ENCODE measurements at regions not wholly inside any gene's neighbourhood (a gene's known extent, or its start where the extent isn't known, plus 50 kb on each side); places are given as distances from the start of the nearest gene placed in this dataset.

DNA sequence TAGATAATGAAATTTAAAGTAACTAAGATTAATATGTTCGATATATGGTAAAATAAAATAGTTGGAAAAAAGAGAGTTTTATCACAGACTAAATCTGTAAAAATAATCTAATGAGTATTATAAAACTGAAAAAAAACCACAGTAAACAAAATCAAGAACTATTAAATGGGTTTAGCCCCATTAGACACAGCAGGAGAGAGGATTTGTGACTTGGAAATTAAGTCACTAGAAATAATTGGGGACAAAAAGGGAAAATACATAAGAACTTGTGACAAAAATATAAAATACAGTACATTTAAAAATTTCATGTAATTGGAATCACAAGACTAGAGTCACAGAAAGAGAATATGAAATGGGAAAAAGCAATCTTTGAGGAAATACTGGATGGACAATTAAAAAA lies 1114.6 kb upstream of the KLHL29 start:
- no peak for ATAC-seq
- intact Hi-C loops (cut with micrococcal nuclease), result no loop called here
- Histone ChIP-seq H3K4me3 (replicated peaks in 1 of 2; ENCODE audit: low read depth in 1 of 2, low read length in 2 of 2) (no peak overlapping the region), H3K79me2 (ENCODE audit: insufficient read depth, low read length) (no peaks in the 10 kb centered on the region), H3K9me3 (ENCODE audit: control insufficient read depth in 1 of 2, insufficient read depth in 1 of 2, low read depth in 1 of 2, low read length in 2 of 2) (peaks cover 6% of the 10 kb centered on the region in 2 experiments; a peak in 2 of 4 replicates), H4K20me1 (ENCODE audit: insufficient read depth) (no peaks in the 10 kb centered on the region), H3K4me2 (ENCODE audit: low read length) (no peak overlapping the region), H3K36me3 (ENCODE audit: control insufficient read depth in 1 of 2, insufficient read depth in 2 of 2, low read length in 2 of 2) (no peaks in the 10 kb centered on the region), H3K27me3 (ENCODE audit: insufficient read depth, low read length) (no peaks in the 10 kb centered on the region), H2AFZ (ENCODE audit: low read depth, low read length, poor library complexity, severe bottlenecking) (no peak overlapping the region), H3K9ac (ENCODE audit: low read length) (no peak overlapping the region), H3K27ac (ENCODE audit: low read depth, low read length) (no peak overlapping the region), H3K4me1 (ENCODE audit: control insufficient read depth in 1 of 2, insufficient read depth in 2 of 2, low read length in 2 of 2) (no peaks in the 10 kb centered on the region), H3K9me2 (ENCODE audit: insufficient read depth) (no peaks in the 10 kb centered on the region)
- CTCF ChIA-PET, result no interaction called here
- POLR2A ChIA-PET, result no interaction called here
- RAD21 ChIA-PET (ENCODE audit: low non-redundant PET in 1 of 2, low total read pairs in 2 of 2, uncharacterized antibody in 2 of 2, unreplicated experiment in 2 of 2), result no interaction called here
- TF ChIP-seq JUND (IDR thresholded peaks at IDR 0.05) (no peak), POLR2A (IDR thresholded peaks at IDR 0.05; ENCODE audit: borderline replicate concordance, extremely low read depth, insufficient read depth, insufficient read length) (no peak), SIN3A (IDR thresholded peaks at IDR 0.05; ENCODE audit: low read depth) (no peak), RAD21 (IDR thresholded peaks at IDR 0.05; ENCODE audit: low read depth) (no peak), SP1 (IDR thresholded peaks at IDR 0.05; ENCODE audit: low read depth) (no peak), EZH2phosphoT487 (IDR thresholded peaks at IDR 0.05; ENCODE audit: borderline replicate concordance) (no peak)
- TF ChIP-seq, protein P1, sequence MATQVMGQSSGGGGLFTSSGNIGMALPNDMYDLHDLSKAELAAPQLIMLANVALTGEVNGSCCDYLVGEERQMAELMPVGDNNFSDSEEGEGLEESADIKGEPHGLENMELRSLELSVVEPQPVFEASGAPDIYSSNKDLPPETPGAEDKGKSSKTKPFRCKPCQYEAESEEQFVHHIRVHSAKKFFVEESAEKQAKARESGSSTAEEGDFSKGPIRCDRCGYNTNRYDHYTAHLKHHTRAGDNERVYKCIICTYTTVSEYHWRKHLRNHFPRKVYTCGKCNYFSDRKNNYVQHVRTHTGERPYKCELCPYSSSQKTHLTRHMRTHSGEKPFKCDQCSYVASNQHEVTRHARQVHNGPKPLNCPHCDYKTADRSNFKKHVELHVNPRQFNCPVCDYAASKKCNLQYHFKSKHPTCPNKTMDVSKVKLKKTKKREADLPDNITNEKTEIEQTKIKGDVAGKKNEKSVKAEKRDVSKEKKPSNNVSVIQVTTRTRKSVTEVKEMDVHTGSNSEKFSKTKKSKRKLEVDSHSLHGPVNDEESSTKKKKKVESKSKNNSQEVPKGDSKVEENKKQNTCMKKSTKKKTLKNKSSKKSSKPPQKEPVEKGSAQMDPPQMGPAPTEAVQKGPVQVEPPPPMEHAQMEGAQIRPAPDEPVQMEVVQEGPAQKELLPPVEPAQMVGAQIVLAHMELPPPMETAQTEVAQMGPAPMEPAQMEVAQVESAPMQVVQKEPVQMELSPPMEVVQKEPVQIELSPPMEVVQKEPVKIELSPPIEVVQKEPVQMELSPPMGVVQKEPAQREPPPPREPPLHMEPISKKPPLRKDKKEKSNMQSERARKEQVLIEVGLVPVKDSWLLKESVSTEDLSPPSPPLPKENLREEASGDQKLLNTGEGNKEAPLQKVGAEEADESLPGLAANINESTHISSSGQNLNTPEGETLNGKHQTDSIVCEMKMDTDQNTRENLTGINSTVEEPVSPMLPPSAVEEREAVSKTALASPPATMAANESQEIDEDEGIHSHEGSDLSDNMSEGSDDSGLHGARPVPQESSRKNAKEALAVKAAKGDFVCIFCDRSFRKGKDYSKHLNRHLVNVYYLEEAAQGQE (IDR thresholded peaks at IDR 0.05; ENCODE audit: low read depth), result no peak
- TF ChIP-seq, protein P2, sequence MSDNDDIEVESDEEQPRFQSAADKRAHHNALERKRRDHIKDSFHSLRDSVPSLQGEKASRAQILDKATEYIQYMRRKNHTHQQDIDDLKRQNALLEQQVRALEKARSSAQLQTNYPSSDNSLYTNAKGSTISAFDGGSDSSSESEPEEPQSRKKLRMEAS (IDR thresholded peaks at IDR 0.05), result no peak
- no peak for DNase-seq (ENCODE audit: low read depth, low spot score)
- BruUV-seq (replicated peaks), result no TSS peak

DNA sequence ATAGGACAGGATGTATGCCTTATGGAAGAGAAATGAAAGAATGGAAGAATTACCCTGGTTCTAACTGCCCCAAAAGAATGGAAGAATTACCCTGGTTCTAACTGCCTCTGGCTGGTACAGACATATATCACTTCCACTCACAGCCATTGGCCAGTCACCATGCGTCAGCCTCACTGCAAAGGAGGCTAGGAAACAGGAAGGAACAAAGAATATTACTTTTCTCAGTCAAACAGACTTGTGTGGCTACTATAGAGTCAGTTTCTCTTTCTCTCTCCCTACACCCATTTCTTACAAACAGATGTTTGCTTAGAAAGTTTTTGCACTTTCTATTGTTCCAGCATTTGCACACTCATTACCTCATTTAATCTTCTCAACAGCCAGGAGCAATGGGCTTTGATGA lies 1111.1 kb upstream of the KLHL29 start:
- Histone ChIP-seq H3K9ac (ENCODE audit: low read length) (no peak overlapping the region), H3K4me1 (ENCODE audit: control insufficient read depth in 1 of 2, insufficient read depth in 2 of 2, low read length in 2 of 2) (no peaks in the 10 kb centered on the region), H3K27me3 (ENCODE audit: insufficient read depth, low read length) (no peaks in the 10 kb centered on the region), H3K4me2 (ENCODE audit: low read length) (no peak overlapping the region), H3K9me2 (ENCODE audit: insufficient read depth) (no peaks in the 10 kb centered on the region), H3K79me2 (ENCODE audit: insufficient read depth, low read length) (no peaks in the 10 kb centered on the region), H3K9me3 (ENCODE audit: control insufficient read depth in 1 of 2, insufficient read depth in 1 of 2, low read depth in 1 of 2, low read length in 2 of 2) (peaks cover 6 to 9% of the 10 kb centered on the region in 2 experiments; a peak in 2 of 4 replicates), H3K27ac (ENCODE audit: low read depth, low read length) (no peak overlapping the region), H3K36me3 (ENCODE audit: control insufficient read depth in 1 of 2, insufficient read depth in 2 of 2, low read length in 2 of 2) (no peaks in the 10 kb centered on the region), H4K20me1 (ENCODE audit: insufficient read depth) (no peaks in the 10 kb centered on the region), H3K4me3 (replicated peaks in 1 of 2; ENCODE audit: low read depth in 1 of 2, low read length in 2 of 2) (no peak overlapping the region), H2AFZ (ENCODE audit: low read depth, low read length, poor library complexity, severe bottlenecking) (no peak overlapping the region)
- ATAC-seq (no peak), DNase-seq (ENCODE audit: low read depth, low spot score) (no peak)
- ChIA-PET RAD21 (ENCODE audit: low non-redundant PET in 1 of 2, low total read pairs in 2 of 2, uncharacterized antibody in 2 of 2, unreplicated experiment in 2 of 2) (no interaction called here), POLR2A (no interaction called here), CTCF (no interaction called here)
- no TSS peak for BruUV-seq (replicated peaks)
- TF ChIP-seq SP1 (IDR thresholded peaks at IDR 0.05; ENCODE audit: low read depth) (no peak), JUND (IDR thresholded peaks at IDR 0.05) (no peak), FOSL1 (IDR thresholded peaks at IDR 0.05; ENCODE audit: low read depth) (no peak), SRF (IDR thresholded peaks at IDR 0.05; ENCODE audit: low read depth) (no peak), SIN3A (IDR thresholded peaks at IDR 0.05; ENCODE audit: low read depth) (no peak), CBX3 (IDR thresholded peaks at IDR 0.05; ENCODE audit: low read depth) (no peak)
- TF ChIP-seq, protein P3, sequence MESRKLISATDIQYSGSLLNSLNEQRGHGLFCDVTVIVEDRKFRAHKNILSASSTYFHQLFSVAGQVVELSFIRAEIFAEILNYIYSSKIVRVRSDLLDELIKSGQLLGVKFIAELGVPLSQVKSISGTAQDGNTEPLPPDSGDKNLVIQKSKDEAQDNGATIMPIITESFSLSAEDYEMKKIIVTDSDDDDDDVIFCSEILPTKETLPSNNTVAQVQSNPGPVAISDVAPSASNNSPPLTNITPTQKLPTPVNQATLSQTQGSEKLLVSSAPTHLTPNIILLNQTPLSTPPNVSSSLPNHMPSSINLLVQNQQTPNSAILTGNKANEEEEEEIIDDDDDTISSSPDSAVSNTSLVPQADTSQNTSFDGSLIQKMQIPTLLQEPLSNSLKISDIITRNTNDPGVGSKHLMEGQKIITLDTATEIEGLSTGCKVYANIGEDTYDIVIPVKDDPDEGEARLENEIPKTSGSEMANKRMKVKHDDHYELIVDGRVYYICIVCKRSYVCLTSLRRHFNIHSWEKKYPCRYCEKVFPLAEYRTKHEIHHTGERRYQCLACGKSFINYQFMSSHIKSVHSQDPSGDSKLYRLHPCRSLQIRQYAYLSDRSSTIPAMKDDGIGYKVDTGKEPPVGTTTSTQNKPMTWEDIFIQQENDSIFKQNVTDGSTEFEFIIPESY (IDR thresholded peaks at IDR 0.05; ENCODE audit: extremely low read depth, insufficient replicate concordance, low read length), result no peak
- intact Hi-C loops (cut with micrococcal nuclease), result no loop called here
